Activated T-cell treated with anti-CD3 and anti-CD28 coated beads, Interleukin-2, amount 50 U/mL, for 4 hours (primary cell): ENCODE measurements at regions not wholly inside any gene's neighbourhood (a gene's known extent, or its start where the extent isn't known, plus 50 kb on each side); places are given as distances from the start of the nearest gene placed in this dataset.
"Not testable (repeated sequence)": the region's sequence is repeated elsewhere in the genome, so short reads cannot be mapped to it uniquely, and the experiment has no call there.

ENCODE experiments used
- ATAC-seq, 2 donors: fragments of 200-7000 bp; cut with Tn5 transposase; one replicate each; pipeline ENCODE4 v1.10.0; 2021
- DNase-seq: peaks from one replicate; pipeline ENCODE4 v3.0.0-alpha.2; 2020
- H3K27me3 Mint-ChIP-seq: one replicate; pipeline ENCODE4 v1.8.0; 2021; ENCODE audit warnings: low read depth, mixed read lengths
- H3K36me3 Mint-ChIP-seq: one replicate; pipeline ENCODE4 v1.8.0; 2022; ENCODE audit warnings: mixed read lengths; ENCODE audit not compliant: insufficient read depth
- H3K4me1 Mint-ChIP-seq: one replicate; pipeline ENCODE4 v1.8.0; 2021; ENCODE audit warnings: low read depth, mixed read lengths
- H3K4me3 Mint-ChIP-seq: one replicate; pipeline ENCODE4 v1.8.0; 2021; ENCODE audit warnings: mild to moderate bottlenecking, moderate library complexity, mixed read lengths
- H3K9me3 Mint-ChIP-seq: one replicate; pipeline ENCODE4 v1.8.0; 2021; ENCODE audit warnings: mixed read lengths

GRCh38 chr5:53733853-53734252 lies 173.4 kb downstream of the NDUFS4 start:
- DNase-seq (no peak), ATAC-seq (no peak)
- H3K4me1 Mint-ChIP-seq, result no peaks in the 10 kb centered on the region
- no peaks in the 10 kb centered on the region for H3K36me3 Mint-ChIP-seq
- H3K27me3 Mint-ChIP-seq, result peaks cover 2% of the 10 kb centered on the region
- H3K9me3 Mint-ChIP-seq, result peaks cover 3% of the 10 kb centered on the region
- H3K4me3 Mint-ChIP-seq, result no peak overlapping the region

GRCh38 chr5:53738105-53738504 lies 177.7 kb downstream of the NDUFS4 start:
- Mint-ChIP-seq H3K27me3 (peaks cover 4% of the 10 kb centered on the region), H3K36me3 (no peaks in the 10 kb centered on the region), H3K4me3 (no peak overlapping the region), H3K4me1 (no peaks in the 10 kb centered on the region), H3K9me3 (peaks cover 7% of the 10 kb centered on the region)
- ATAC-seq (no peak), DNase-seq (no peak)

DNA sequence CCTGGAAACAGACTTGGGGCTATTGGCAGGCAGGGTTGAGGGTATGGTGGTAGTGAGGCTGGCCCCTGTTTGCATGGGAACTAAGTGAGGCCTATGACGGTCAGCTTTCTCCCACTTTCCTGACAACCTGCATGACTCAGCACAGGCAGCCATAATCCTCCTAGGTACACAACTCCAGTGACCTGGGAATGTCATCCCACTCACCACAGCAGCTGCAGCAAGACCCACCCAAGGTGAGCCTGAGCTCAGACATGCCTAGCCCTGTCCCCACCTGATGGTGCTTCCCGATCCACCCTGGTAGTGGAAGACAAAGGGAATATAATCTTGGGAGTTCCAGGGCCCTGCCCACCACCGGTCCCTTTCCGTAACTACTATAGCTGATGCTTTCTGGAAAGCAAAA lies 178.7 kb downstream of the NDUFS4 start:
- DNase-seq (no peak), ATAC-seq (no peak)
- no peaks in the 10 kb centered on the region for H3K36me3 Mint-ChIP-seq
- H3K9me3 Mint-ChIP-seq, result peaks cover 12% of the 10 kb centered on the region
- H3K4me3 Mint-ChIP-seq, result no peak overlapping the region
- H3K27me3 Mint-ChIP-seq, result peaks cover 4% of the 10 kb centered on the region
- no peaks in the 10 kb centered on the region for H3K4me1 Mint-ChIP-seq

- no peaks in the 10 kb centered on the region for H3K36me3 Mint-ChIP-seq
- DNase-seq (no peak), ATAC-seq (no peak)
- H3K9me3 Mint-ChIP-seq, result peaks cover 28% of the 10 kb centered on the region
- no peak overlapping the region for H3K4me3 Mint-ChIP-seq
- no peaks in the 10 kb centered on the region for H3K27me3 Mint-ChIP-seq
- no peaks in the 10 kb centered on the region for H3K4me1 Mint-ChIP-seq
These were observed 189.2 kb downstream of the NDUFS4 start for GRCh38 chr5:53749621-53750020.

DNA sequence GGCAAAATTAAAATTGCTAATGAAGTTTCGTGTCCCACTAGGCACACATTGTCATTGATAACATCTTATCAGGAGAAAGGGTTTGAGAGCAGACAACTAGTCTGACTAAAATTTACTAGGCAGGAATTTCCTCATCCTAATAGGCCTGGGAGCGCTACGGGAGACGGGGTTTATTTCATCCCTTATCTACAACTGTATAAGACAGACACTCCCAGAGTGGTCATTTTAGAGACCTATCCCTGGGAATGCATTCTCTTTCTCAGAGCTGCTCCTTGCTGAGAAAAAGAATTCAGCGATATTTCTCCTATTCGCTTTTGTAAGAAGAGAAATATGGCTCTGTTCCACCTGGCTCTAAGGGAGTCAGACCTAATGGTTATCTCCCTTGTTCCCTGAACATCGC lies 191.8 kb downstream of the NDUFS4 start:
- DNase-seq, H3K27me3 Mint-ChIP-seq, H3K4me3 Mint-ChIP-seq, H3K4me1 Mint-ChIP-seq, ATAC-seq, H3K36me3 Mint-ChIP-seq: not testable (repeated sequence)
- H3K9me3 Mint-ChIP-seq, result peaks cover 25% of the 10 kb centered on the region

GRCh38 chr5:53766673-53767072 lies 206.2 kb downstream of the NDUFS4 start:
- no peaks in the 10 kb centered on the region for H3K36me3 Mint-ChIP-seq
- DNase-seq, result no peak
- ATAC-seq, result no peak
- H3K27me3 Mint-ChIP-seq, result no peaks in the 10 kb centered on the region
- H3K9me3 Mint-ChIP-seq, result peaks cover 12% of the 10 kb centered on the region
- no peak overlapping the region for H3K4me3 Mint-ChIP-seq
- H3K4me1 Mint-ChIP-seq, result no peaks in the 10 kb centered on the region

GRCh38 chr5:53777864-53778618 lies 217.6 kb downstream of the NDUFS4 start:
- Mint-ChIP-seq H3K27me3 (no peaks in the 10 kb centered on the region), H3K4me3 (no peak overlapping the region), H3K9me3 (no peaks in the 10 kb centered on the region), H3K36me3 (no peaks in the 10 kb centered on the region), H3K4me1 (no peaks in the 10 kb centered on the region)
- ATAC-seq (peak in 1 of 2 donors; percentile 14), DNase-seq (no peak)

GRCh38 chr5:53779541-53779981 lies 219.1 kb downstream of the NDUFS4 start:
- Mint-ChIP-seq H3K4me1 (no peaks in the 10 kb centered on the region), H3K27me3 (peaks cover 2% of the 10 kb centered on the region), H3K36me3 (no peaks in the 10 kb centered on the region), H3K9me3 (no peaks in the 10 kb centered on the region), H3K4me3 (no peak overlapping the region)
- DNase-seq (no peak), ATAC-seq (no peak)

DNA sequence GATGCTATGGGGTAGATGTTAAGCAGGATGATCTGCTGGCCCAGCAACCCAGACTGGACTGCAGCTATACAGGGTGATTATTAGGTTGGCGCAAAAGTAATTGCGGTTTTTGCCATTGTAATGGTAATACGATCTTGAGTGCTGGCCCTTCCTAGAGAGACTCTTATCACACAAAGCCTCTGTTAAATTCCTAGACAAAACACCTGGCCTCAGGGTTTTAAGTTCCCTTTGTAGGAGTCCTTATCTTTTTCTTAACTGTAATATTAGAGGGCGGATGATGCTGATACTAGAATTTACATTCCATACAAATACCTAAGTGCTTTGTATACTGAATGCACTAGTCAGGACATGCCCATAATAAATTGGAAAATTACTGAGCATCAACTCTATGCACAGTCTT lies 222.2 kb downstream of the NDUFS4 start:
- Mint-ChIP-seq H3K4me1 (no peaks in the 10 kb centered on the region), H3K9me3 (no peaks in the 10 kb centered on the region), H3K4me3 (no peak overlapping the region), H3K36me3 (no peaks in the 10 kb centered on the region), H3K27me3 (peaks cover 9% of the 10 kb centered on the region)
- no peak for ATAC-seq
- no peak for DNase-seq

GRCh38 chr5:53783624-53784228 lies 223.3 kb downstream of the NDUFS4 start:
- Mint-ChIP-seq H3K4me3 (no peak overlapping the region), H3K27me3 (peaks cover 9% of the 10 kb centered on the region), H3K36me3 (no peaks in the 10 kb centered on the region), H3K9me3 (peaks cover 5% of the 10 kb centered on the region), H3K4me1 (no peaks in the 10 kb centered on the region)
- ATAC-seq, result no peak
- no peak for DNase-seq

GRCh38 chr5:53784596-53784995 lies 224.2 kb downstream of the NDUFS4 start:
- H3K4me3 Mint-ChIP-seq, result no peak overlapping the region
- H3K36me3 Mint-ChIP-seq, result no peaks in the 10 kb centered on the region
- H3K27me3 Mint-ChIP-seq, result peaks cover 9% of the 10 kb centered on the region
- peaks cover 5% of the 10 kb centered on the region for H3K9me3 Mint-ChIP-seq
- no peaks in the 10 kb centered on the region for H3K4me1 Mint-ChIP-seq
- ATAC-seq (no peak), DNase-seq (no peak)

GRCh38 chr5:53785924-53786323 lies 225.5 kb downstream of the NDUFS4 start:
- peaks cover 9% of the 10 kb centered on the region for H3K27me3 Mint-ChIP-seq
- ATAC-seq (no peak), DNase-seq (no peak)
- peaks cover 5% of the 10 kb centered on the region for H3K9me3 Mint-ChIP-seq
- no peak overlapping the region for H3K4me3 Mint-ChIP-seq
- H3K4me1 Mint-ChIP-seq, result no peaks in the 10 kb centered on the region
- no peaks in the 10 kb centered on the region for H3K36me3 Mint-ChIP-seq

- H3K36me3 Mint-ChIP-seq, result no peaks in the 10 kb centered on the region
- no peak overlapping the region for H3K4me3 Mint-ChIP-seq
- ATAC-seq (no peak), DNase-seq (no peak)
- H3K27me3 Mint-ChIP-seq, result peaks cover 7% of the 10 kb centered on the region
- no peaks in the 10 kb centered on the region for H3K4me1 Mint-ChIP-seq
- H3K9me3 Mint-ChIP-seq, result peaks cover 5% of the 10 kb centered on the region
These were observed 229.6 kb downstream of the NDUFS4 start for GRCh38 chr5:53790026-53790425.

- no peak for DNase-seq
- H3K27me3 Mint-ChIP-seq, result no peaks in the 10 kb centered on the region
These were observed 231.9 kb downstream of the NDUFS4 start for GRCh38 chr5:53792338-53792737.

DNA sequence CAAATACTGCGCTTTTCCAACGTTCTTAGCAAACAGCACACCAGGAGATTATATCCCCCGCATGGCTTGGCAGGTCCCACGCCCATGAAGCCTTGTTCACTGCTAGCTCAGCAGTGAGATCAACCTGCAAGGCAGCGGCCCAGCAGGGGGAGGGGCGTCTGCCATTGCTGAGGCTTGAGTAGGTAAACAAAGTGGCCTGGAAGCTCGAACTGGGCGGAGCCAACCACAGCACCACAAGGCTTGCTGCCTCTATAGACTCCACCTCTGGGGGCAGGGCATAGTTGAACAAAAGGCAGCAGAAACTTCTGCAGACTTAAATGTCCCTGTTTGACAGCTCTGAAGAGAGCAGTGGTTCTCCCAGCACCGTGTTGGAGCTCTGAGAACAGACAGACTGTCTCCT lies 239.2 kb downstream of the NDUFS4 start:
- DNase-seq, ATAC-seq, H3K36me3 Mint-ChIP-seq, H3K4me1 Mint-ChIP-seq, H3K4me3 Mint-ChIP-seq, H3K27me3 Mint-ChIP-seq, H3K9me3 Mint-ChIP-seq: not testable (repeated sequence)

More at GRCh38 chr5:53792338-53792737, 231.9 kb downstream of the NDUFS4 start:
- Mint-ChIP-seq H3K9me3 (peaks cover 5% of the 10 kb centered on the region), H3K36me3 (no peaks in the 10 kb centered on the region), H3K4me3 (no peak overlapping the region), H3K4me1 (no peaks in the 10 kb centered on the region)
- no peak for ATAC-seq
